ENCODE measurements at regions not wholly inside any gene's neighbourhood (a gene's known extent, or its start where the extent isn't known, plus 50 kb on each side); places are given as distances from the start of the nearest gene placed in this dataset.

- DNase-seq (ENCODE audit: low read depth), result no peak
Measured at GRCh38 chr12:38158428-38159091, 158.0 kb upstream of the ALG10B start.

- no peak for DNase-seq (ENCODE audit: low read depth)
Measured at GRCh38 chr12:38159092-38159551, 157.5 kb upstream of the ALG10B start.

- no peak for DNase-seq (ENCODE audit: low read depth)
Measured at GRCh38 chr12:38159591-38160317, 156.8 kb upstream of the ALG10B start.

GRCh38 chr12:38160318-38161122 is 156.1 kb upstream of the ALG10B start:
- no peak for DNase-seq (ENCODE audit: low read depth)

- DNase-seq (ENCODE audit: low read depth), result no peak
Measured at GRCh38 chr12:38161123-38162000, 155.2 kb upstream of the ALG10B start.

GRCh38 chr12:38162013-38162412 is 154.6 kb upstream of the ALG10B start:
- no peak for DNase-seq (ENCODE audit: low read depth)

- DNase-seq (ENCODE audit: low read depth), result no peak
Measured at GRCh38 chr12:38162708-38163441, 153.7 kb upstream of the ALG10B start.

GRCh38 chr12:38163442-38163801 is 153.2 kb upstream of the ALG10B start:
- DNase-seq (ENCODE audit: low read depth), result no peak

GRCh38 chr12:38166225-38166624 is 150.3 kb upstream of the ALG10B start:
- no peak for DNase-seq (ENCODE audit: low read depth)

GRCh38 chr12:38175538-38175937 is 141.0 kb upstream of the ALG10B start:
- DNase-seq (ENCODE audit: low read depth), result peak; percentile 95

- peak; percentile 94 for DNase-seq (ENCODE audit: low read depth)
Measured at GRCh38 chr12:38183617-38184016, 133.0 kb upstream of the ALG10B start.

- peak; percentile 86 for DNase-seq (ENCODE audit: low read depth)
Measured at GRCh38 chr12:38197286-38197685, 119.3 kb upstream of the ALG10B start.

- DNase-seq (ENCODE audit: low read depth), result no peak
Measured at GRCh38 chr12:38201461-38202276, 114.9 kb upstream of the ALG10B start.

GRCh38 chr12:38204831-38205230 is 111.7 kb upstream of the ALG10B start:
- DNase-seq (ENCODE audit: low read depth), result no peak

GRCh38 chr12:38222011-38222410 is 94.6 kb upstream of the ALG10B start:
- DNase-seq (ENCODE audit: low read depth), result no peak

- DNase-seq (ENCODE audit: low read depth), result peak; percentile 90
Measured at GRCh38 chr12:38238328-38238727, 78.2 kb upstream of the ALG10B start.

GRCh38 chr12:38253778-38254177 is 62.8 kb upstream of the ALG10B start:
- DNase-seq (ENCODE audit: low read depth), result no peak

GRCh38 chr12:38258411-38258810 is 58.2 kb upstream of the ALG10B start:
- no peak for DNase-seq (ENCODE audit: low read depth)

Data from renal cortical epithelial cell (primary cell).